ENCODE measurements at regions not wholly inside any gene's neighbourhood (a gene's known extent, or its start where the extent isn't known, plus 50 kb on each side); places are given as distances from the start of the nearest gene placed in this dataset.
"Not testable (repeated sequence)": the region's sequence is repeated elsewhere in the genome, so short reads cannot be mapped to it uniquely, and the experiment has no call there.

- not testable (repeated sequence) for DNase-seq
Measured at GRCh38 chr1:242900558-242900957, 354.5 kb downstream of the CEP170 start.

- DNase-seq = no peak
Measured at GRCh38 chr1:242890192-242890741, 364.8 kb downstream of the CEP170 start.

DNA sequence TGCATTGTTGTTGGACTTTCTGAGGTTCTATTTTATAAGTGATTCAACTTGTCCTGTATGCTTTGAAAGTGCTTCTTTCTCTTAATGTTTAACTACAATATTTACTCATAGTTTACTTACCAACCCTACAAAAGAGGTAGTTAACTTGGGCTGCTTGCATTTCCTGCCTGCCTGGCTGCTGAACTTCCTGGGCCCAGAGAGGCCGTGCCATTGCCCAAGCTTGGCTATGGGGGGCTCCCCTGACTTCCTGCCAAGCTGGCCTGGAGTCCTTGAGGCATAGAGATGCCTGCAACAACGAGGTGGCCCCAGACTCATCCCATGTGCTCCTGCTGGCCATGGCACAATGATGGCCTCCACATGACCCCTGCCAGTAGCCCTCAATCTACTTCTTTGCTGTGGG, 361.6 kb upstream of the PLD5 start:
- no peak for DNase-seq

- not testable (repeated sequence) for DNase-seq
Measured at GRCh38 chr1:242880022-242880421, 355.5 kb upstream of the PLD5 start.

DNA sequence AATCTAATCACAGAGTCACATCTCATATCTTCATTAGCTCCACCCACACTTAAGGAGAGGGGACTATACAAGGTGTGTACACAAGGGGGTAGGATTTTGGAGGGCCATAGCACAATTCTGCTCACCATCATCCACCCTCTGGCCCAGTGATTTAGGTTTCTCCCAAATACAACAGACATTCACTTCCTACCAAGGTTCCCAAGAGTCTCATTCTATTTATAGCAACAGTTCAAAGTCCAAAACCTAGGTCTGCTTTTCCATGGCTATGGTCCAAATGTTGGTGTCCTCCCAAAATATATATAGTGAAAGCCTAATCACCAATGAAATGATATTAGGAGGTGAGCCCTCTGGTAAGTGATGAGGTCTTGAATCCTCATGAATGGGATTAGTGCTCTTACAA, 353.2 kb upstream of the PLD5 start:
- DNase-seq = no peak

DNA sequence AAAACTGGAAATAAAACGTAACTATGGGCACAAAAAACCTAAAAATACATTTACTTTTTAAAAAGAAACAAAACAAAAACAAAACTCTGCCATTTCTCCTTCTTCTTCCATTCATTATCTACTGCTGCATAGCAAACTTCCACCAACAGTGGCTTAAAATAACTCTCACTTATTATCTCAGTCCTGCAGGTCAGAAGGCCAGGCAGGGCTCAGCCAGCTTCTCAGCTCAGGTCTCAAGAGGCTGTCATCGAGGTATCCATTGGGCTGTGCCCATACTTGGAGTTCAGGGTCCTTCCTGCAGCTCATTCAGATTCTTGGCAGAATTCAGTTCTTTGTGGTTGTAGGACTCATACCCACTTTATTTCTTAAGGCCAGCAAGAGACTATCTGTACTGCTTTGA, 352.7 kb upstream of the PLD5 start:
- DNase-seq = no peak

GRCh38 chr1:242876030-242876429, 351.5 kb upstream of the PLD5 start:
- no peak for DNase-seq

DNA sequence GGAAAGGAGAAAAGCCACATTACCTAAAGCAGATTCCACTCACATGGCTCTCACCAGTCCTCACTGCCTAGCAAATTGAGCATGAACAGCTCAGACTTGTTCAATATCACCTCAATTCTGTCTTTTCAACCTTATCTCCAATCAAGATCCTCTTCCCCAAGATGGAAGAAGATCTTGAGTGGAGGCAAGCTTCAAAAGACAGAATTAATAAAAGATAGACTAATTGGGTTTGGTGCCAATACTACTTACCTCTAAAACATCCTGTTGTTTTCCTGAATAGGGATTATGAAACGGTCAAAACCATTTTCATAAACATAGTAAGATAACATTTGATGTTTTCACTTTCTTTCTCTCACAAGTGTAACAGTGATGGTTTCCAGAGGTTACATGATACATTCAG, 349.2 kb upstream of the PLD5 start:
- DNase-seq = no peak

DNA sequence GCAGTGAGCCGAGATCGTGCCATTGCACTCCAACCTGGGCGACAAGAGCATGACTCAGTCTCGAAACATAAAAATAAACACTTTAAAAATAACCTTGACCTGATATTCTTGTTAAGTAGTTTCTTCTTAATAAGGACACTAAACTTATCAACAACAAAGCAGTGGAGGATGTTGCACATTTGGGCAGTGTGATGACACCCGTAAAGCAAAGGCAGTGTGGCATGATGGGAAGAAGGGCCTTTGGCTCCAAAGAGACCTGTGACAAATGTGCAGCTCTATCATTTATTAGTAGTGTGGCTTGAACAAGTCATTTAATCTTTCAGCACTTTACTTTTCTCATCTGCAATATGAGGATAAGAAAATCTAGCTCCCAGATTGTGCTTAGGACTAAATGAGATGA, 348.0 kb upstream of the PLD5 start:
- DNase-seq = no peak

- no peak for DNase-seq
Measured at GRCh38 chr1:242871471-242872030, 347.1 kb upstream of the PLD5 start.

DNA sequence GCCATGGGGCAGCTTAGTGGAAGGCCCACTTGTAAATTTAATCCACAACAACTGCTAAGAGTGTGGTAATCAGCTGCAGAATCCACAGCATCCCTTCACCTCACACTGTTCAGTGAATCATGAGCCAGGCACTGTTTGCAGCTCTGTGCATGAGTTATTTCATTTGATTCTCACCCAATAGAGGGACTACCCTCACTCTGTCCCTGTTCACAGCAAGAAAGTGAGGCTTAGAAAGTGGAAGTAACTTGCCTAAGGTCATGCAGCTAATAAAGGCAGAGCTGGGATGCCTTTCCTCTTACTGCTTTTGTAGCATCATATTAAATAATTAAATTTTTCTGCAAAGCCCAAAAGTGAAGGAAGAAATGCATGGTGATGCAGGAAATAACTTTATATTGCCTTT, 346.5 kb upstream of the PLD5 start:
- DNase-seq = no peak

GRCh38 chr1:242856289-242856688, 331.8 kb upstream of the PLD5 start:
- DNase-seq = no peak

GRCh38 chr1:242854466-242854865, 330.0 kb upstream of the PLD5 start:
- no peak for DNase-seq

DNA sequence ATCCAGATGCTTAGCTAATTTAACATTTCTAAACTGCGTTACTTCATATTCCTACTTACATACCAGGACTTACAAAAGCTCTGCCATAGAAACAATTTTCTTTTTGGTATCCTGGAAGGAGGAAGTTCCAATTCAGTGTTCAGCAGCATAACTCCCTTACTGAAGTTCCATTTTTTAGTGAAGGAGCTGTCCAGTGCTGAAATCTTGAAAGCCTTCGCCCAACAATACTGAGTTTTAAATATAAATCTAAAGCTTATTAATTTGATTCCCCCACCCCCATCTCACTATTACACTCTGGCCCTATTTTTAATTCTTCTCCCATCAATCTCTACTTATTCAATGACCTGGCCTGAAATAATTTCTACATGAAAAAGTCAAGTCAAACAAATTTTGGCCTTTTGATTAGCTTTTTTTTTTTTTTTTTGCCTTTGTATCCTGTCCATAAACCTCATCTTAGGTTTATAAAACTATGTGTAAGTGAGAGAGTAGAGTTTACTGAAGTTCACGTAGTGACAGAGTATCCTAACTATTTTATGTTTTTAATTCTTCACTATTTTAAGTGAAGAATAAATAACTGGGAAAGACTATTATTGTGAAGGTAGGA, 323.0 kb upstream of the PLD5 start:
- no peak for DNase-seq

DNA sequence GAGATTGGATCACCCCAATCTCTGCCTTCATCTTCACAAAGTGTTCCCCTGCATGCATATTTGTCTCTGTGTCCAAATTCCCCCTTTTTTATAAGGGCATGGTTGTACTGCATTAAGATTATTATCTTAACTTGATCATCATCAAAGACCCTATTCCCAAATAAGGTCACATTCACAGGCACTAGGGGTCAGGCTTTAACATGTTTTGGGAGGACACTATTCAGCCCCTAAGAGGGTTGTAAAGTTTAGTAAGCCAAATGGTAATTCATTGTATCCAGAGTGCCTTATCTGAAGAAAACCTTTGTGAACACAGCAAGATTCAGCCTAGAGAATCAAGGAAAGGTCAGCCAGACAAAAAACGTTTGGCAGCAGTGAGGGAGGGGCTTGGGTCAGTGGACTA, 317.6 kb upstream of the PLD5 start:
- DNase-seq = no peak

- no peak for DNase-seq
Measured at GRCh38 chr1:242839101-242839500, 314.6 kb upstream of the PLD5 start.

- DNase-seq = no peak
Measured at GRCh38 chr1:242836423-242836822, 311.9 kb upstream of the PLD5 start.

DNA sequence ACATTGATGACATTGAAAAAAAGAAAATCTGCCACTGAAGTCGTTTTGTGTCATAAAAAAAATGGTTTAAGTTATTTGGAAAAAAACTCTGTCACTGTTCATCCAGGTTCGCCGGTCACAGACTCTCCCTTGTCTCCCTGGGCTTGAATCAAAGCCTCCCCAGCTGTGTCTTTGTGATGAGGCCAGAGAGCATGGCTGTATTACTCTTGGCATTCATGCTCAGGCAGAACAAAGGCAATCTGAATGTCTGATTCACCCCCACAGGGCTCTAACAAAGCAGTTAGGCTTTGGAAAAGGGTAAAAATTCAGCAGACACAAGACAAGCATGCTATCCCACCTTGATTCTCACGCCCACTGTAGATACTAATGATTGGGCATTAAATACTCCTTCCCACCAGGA, 304.3 kb upstream of the PLD5 start:
- DNase-seq = no peak

GRCh38 chr1:242828199-242828598, 303.7 kb upstream of the PLD5 start:
- no peak for DNase-seq

GRCh38 chr1:242827538-242827937, 303.0 kb upstream of the PLD5 start:
- no peak for DNase-seq

- DNase-seq = no peak
Measured at GRCh38 chr1:242826701-242827336, 302.3 kb upstream of the PLD5 start.

- DNase-seq = no peak
Measured at GRCh38 chr1:242824435-242824834, 299.9 kb upstream of the PLD5 start.

- DNase-seq = no peak
Measured at GRCh38 chr1:242813490-242814091, 289.1 kb upstream of the PLD5 start.

Data from activated effector memory CD4-positive, alpha-beta T cell treated with Interleukin-2 at 50 U/mL for 16 hours (primary cell).